GM23248 (cell line): ENCODE measurements at regions not wholly inside any gene's neighbourhood (a gene's known extent, or its start where the extent isn't known, plus 50 kb on each side); places are given as distances from the start of the nearest gene placed in this dataset.
A peak's percentile ranks its signal among the peaks of the same experiment; 100 is the strongest.

Experiments used
- DNase-seq: peaks from one replicate; pipeline ENCODE4 v3.0.0-alpha.2; 2015
- H2AFZ ChIP-seq: fragments of 200-600 bp; sonication (generic); 2 replicates; pipeline ENCODE4 v1.6.1; 2016; ENCODE audit warnings: antibody characterized with exemption
- H3F3A ChIP-seq: fragments of 200-600 bp; sonication (generic); 2 replicates; pipeline ENCODE4 v1.6.1; 2016; ENCODE audit warnings: mild to moderate bottlenecking, antibody characterized with exemption, mixed run types; ENCODE audit not compliant: insufficient read depth
- H3K27ac ChIP-seq: fragments of 200-600 bp; sonication (generic); 2 replicates; pipeline ENCODE4 v1.5.1; 2016; ENCODE audit warnings: mild to moderate bottlenecking
- H3K27me3 ChIP-seq: fragments of 200-600 bp; sonication (generic); replicated peaks from 2 replicates; pipeline ENCODE4 v1.6.1; 2016; ENCODE audit warnings: mild to moderate bottlenecking; ENCODE audit not compliant: insufficient read depth
- H3K36me3 ChIP-seq: fragments of 200-600 bp; sonication (generic); 2 replicates; pipeline ENCODE4 v1.6.1; 2016; ENCODE audit warnings: low read depth, mild to moderate bottlenecking
- H3K4me1 ChIP-seq: fragments of 200-600 bp; sonication (generic); 2 replicates; pipeline ENCODE4 v1.6.1; 2016; ENCODE audit warnings: mild to moderate bottlenecking; ENCODE audit not compliant: insufficient read depth
- H3K4me2 ChIP-seq: fragments of 200-600 bp; sonication (generic); one replicate; pipeline ENCODE4 v1.6.1; 2016; ENCODE audit warnings: mild to moderate bottlenecking; ENCODE audit not compliant: unreplicated experiment
- H3K4me3 ChIP-seq: fragments of 200-600 bp; sonication (generic); 2 replicates; pipeline ENCODE4 v1.5.1; 2016; ENCODE audit warnings: mild to moderate bottlenecking
- H3K79me2 ChIP-seq: fragments of 200-600 bp; sonication (generic); 2 replicates; pipeline ENCODE4 v1.6.1; 2016; ENCODE audit warnings: mild to moderate bottlenecking; ENCODE audit not compliant: insufficient read depth
- H3K9ac ChIP-seq: fragments of 200-600 bp; sonication (generic); 2 replicates; pipeline ENCODE4 v1.6.1; 2016; ENCODE audit warnings: mild to moderate bottlenecking
- H3K9me2 ChIP-seq: fragments of 200-600 bp; sonication (generic); 2 replicates; pipeline ENCODE4 v1.6.1; 2016; ENCODE audit warnings: mixed run types, mild to moderate bottlenecking, moderate library complexity; ENCODE audit not compliant: insufficient read depth
- H3K9me3 ChIP-seq: fragments of 200-600 bp; sonication (generic); one replicate; pipeline ENCODE4 v1.6.1; 2017; ENCODE audit warnings: low read depth
- H4K20me1 ChIP-seq: fragments of 200-600 bp; sonication (generic); 2 replicates; pipeline ENCODE4 v1.6.0; 2016; ENCODE audit not compliant: insufficient read depth
- EZH2 ChIP-seq: fragments of 200-600 bp; sonication (generic); IDR thresholded peaks from 2 replicates; pipeline ENCODE4 v1.6.1; 2018; ENCODE audit warnings: antibody characterized with exemption, mild to moderate bottlenecking; ENCODE audit not compliant: insufficient read depth, poor library complexity, severe bottlenecking
- EZH2phosphoT487 ChIP-seq: fragments of 200-600 bp; sonication (generic); IDR thresholded peaks from 2 replicates; pipeline ENCODE4 v1.6.1; 2018; ENCODE audit warnings: antibody characterized with exemption, moderate library complexity, mild to moderate bottlenecking, low read depth; ENCODE audit not compliant: insufficient read depth
- WGBS, 2 experiments: methylation state at CpG; one replicate each; pipeline ENCODE4 v1.1.6; 2015 to 2017; ENCODE audit warnings: low lambda C conversion rate in 2 of 2, low coverage in 1 of 2; ENCODE audit errors: missing lambda C conversion rate in 2 of 2; 5-methylcytosine and 5-hydroxymethylcytosine counted together
- in situ Hi-C: fragments of 300-500 bp; cut with MboI; formaldehyde crosslinking; loops from 2 replicates; pipeline ENCODE4 v1.15.0; 2020

- Histone ChIP-seq H3K4me1 (0 out of 2 replicates have a peak, but pooled peaks cover 5% of the 10 kb centered on the region), H3K36me3 (no peaks in the 10 kb centered on the region), H2AFZ (peak overlapping the region; percentile 93; the same call in 1 of the 2 replicates), H3K79me2 (no peaks in the 10 kb centered on the region), H3K27ac (no peak overlapping the region), H3K4me3 (no peak overlapping the region; the same call in 1 of the 2 replicates), H4K20me1 (no peaks in the 10 kb centered on the region), H3K9me2 (no peaks in the 10 kb centered on the region), H3K9me3 (no peaks in the 10 kb centered on the region), H3K9ac (no peak overlapping the region), H3K27me3 (peaks cover 14% of the 10 kb centered on the region), H3K4me2 (no peak overlapping the region), H3F3A (no peaks in the 10 kb centered on the region)
- TF ChIP-seq EZH2phosphoT487 (no peak), EZH2 (no peak)
- 79 to 87% methylated on average over 4 to 6 of the region's 6 CpGs for WGBS, 2 experiments
- DNase-seq: no peak
- in situ Hi-C loops: no loop called here
These were observed 121.5 kb downstream of the MRM1 start for GRCh38 chr17:36722903-36723263.

GRCh38 chr17:36723459-36724025 lies 122.2 kb downstream of the MRM1 start:
- Histone ChIP-seq H2AFZ (no peak overlapping the region), H3K9ac (no peak overlapping the region), H3K9me3 (no peaks in the 10 kb centered on the region), H3K27me3 (peaks cover 19% of the 10 kb centered on the region), H3F3A (no peaks in the 10 kb centered on the region), H3K27ac (no peak overlapping the region), H3K79me2 (no peaks in the 10 kb centered on the region), H3K4me1 (0 out of 2 replicates have a peak, but pooled peaks cover 5% of the 10 kb centered on the region), H3K4me2 (no peak overlapping the region), H3K9me2 (no peaks in the 10 kb centered on the region), H3K4me3 (no peak overlapping the region), H4K20me1 (no peaks in the 10 kb centered on the region), H3K36me3 (no peaks in the 10 kb centered on the region)
- no peak for TF ChIP-seq EZH2phosphoT487
- TF ChIP-seq EZH2: no peak
- in situ Hi-C loops: no loop called here
- no peak for DNase-seq
- WGBS, 2 experiments: 70 to 83% methylated on average over 6 of the region's 6 CpGs

GRCh38 chr17:36726199-36726598 lies 124.8 kb downstream of the MRM1 start:
- no peaks in the 10 kb centered on the region for H3K79me2 ChIP-seq
- no peaks in the 10 kb centered on the region for H4K20me1 ChIP-seq
- DNase-seq: no peak
- H3K4me2 ChIP-seq: no peak overlapping the region
- no peak overlapping the region for H2AFZ ChIP-seq
- WGBS, 2 experiments: 63 to 66% methylated on average over 4 of the region's 4 CpGs
- no peaks in the 10 kb centered on the region for H3K36me3 ChIP-seq
- H3K27me3 ChIP-seq: peaks cover 39% of the 10 kb centered on the region
- H3K27ac ChIP-seq: no peak overlapping the region
- no peaks in the 10 kb centered on the region for H3K9me2 ChIP-seq
- in situ Hi-C loops: no loop called here
- H3K9me3 ChIP-seq: no peaks in the 10 kb centered on the region
- no peak overlapping the region for H3K9ac ChIP-seq
- no peaks in the 10 kb centered on the region for H3F3A ChIP-seq
- H3K4me3 ChIP-seq: no peak overlapping the region
- TF ChIP-seq EZH2 (no peak), EZH2phosphoT487 (no peak)
- 0 out of 2 replicates have a peak, but pooled peaks cover 5% of the 10 kb centered on the region for H3K4me1 ChIP-seq

DNA sequence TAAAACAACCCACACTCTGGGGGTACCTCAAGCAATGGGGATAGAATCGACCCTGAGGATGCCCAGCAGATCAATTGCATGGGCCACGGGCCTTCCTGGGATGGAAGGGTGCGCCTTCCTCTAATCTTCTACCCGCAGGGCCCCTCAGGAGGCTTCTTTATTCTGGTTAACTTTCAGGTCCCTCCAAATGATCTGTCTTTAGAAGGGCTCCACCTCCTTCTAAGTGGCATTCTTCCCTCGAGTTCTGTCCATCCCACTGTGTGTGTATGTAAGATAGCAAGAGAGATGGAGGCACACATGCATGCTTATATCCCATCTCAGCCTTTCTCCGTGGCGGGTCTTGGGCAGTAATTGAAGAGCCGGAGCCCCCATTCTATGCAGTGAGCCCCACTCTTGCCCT lies 125.7 kb downstream of the MRM1 start:
- Histone ChIP-seq H4K20me1 (no peaks in the 10 kb centered on the region), H3K9me3 (no peaks in the 10 kb centered on the region), H3K9me2 (no peaks in the 10 kb centered on the region), H2AFZ (no peak overlapping the region), H3K9ac (no peak overlapping the region), H3K4me1 (0 out of 2 replicates have a peak, but pooled peaks cover 1% of the 10 kb centered on the region), H3K79me2 (no peaks in the 10 kb centered on the region), H3K27me3 (peaks cover 39% of the 10 kb centered on the region), H3K4me2 (no peak overlapping the region), H3K36me3 (no peaks in the 10 kb centered on the region), H3K4me3 (no peak overlapping the region), H3F3A (no peaks in the 10 kb centered on the region), H3K27ac (no peak overlapping the region)
- 51 to 57% methylated on average over 8 of the region's 8 CpGs for WGBS, 2 experiments
- no peak for DNase-seq
- TF ChIP-seq EZH2phosphoT487 (no peak), EZH2 (no peak)
- in situ Hi-C loops: no loop called here
